ENCODE measurements at regions not wholly inside any gene's neighbourhood (a gene's known extent, or its start where the extent isn't known, plus 50 kb on each side); places are given as distances from the start of the nearest gene placed in this dataset.
"Not testable (repeated sequence)": the region's sequence is repeated elsewhere in the genome, so short reads cannot be mapped to it uniquely, and the experiment has no call there.

GRCh38 chr12:67070604-67071003, 198.6 kb upstream of the CAND1 start:
- CTCF ChIA-PET: no interaction called here
- no peaks in the 10 kb centered on the region for H3K36me3 ChIP-seq (ENCODE audit: control insufficient read depth, insufficient read depth, low read length)
- no peak overlapping the region for H3K4me3 ChIP-seq (ENCODE audit: low read depth in 2 of 2, low read length in 2 of 2)
- H3K27me3 ChIP-seq (ENCODE audit: control insufficient read depth, insufficient read depth, low read length): peaks cover 12% of the 10 kb centered on the region
- no TSS peak for BruUV-seq (replicated peaks)
- no peak for TF ChIP-seq POLR2AphosphoS5 (IDR thresholded peaks at IDR 0.05; ENCODE audit: low read depth, low read length)
- no peak for TF ChIP-seq TCF7L2 (IDR thresholded peaks at IDR 0.05; ENCODE audit: low read depth, low read length)
- TF ChIP-seq SIN3A (IDR thresholded peaks at IDR 0.05; ENCODE audit: borderline replicate concordance, insufficient read depth, low read depth, low read length): no peak
- no peak for TF ChIP-seq CTCF (IDR thresholded peaks at IDR 0.05)
- no peak for TF ChIP-seq REST (IDR thresholded peaks at IDR 0.05; ENCODE audit: insufficient read depth in 1 of 2, low read depth in 2 of 2, low read length in 1 of 2)
- H3K27ac ChIP-seq (ENCODE audit: low read length): no peak overlapping the region
- no peaks in the 10 kb centered on the region for H3K9me3 ChIP-seq (ENCODE audit: control insufficient read depth, insufficient read depth, low read depth, low read length)
- POLR2A ChIA-PET: no interaction called here
- H3K4me1 ChIP-seq (ENCODE audit: control insufficient read depth, insufficient read depth, low read length): no peaks in the 10 kb centered on the region; the same call in 1 of the 2 replicates
- DNase-seq (ENCODE audit: low read depth, low spot score) (no peak), ATAC-seq (no peak)
- intact Hi-C loops (cut with micrococcal nuclease; ENCODE audit: unreplicated experiment): no loop called here
- in situ Hi-C loops (cut with HindIII; ENCODE audit: low pct_unique_long_range_greater_than_20kb, low sequenced_read_pairs): no loop called here

- DNase-seq (ENCODE audit: low read depth, low spot score); BruUV-seq (replicated peaks); in situ Hi-C loops (cut with HindIII; ENCODE audit: low pct_unique_long_range_greater_than_20kb, low sequenced_read_pairs); H3K9me3 ChIP-seq (ENCODE audit: control insufficient read depth, insufficient read depth, low read depth, low read length); H3K36me3 ChIP-seq (ENCODE audit: control insufficient read depth, insufficient read depth, low read length); intact Hi-C loops (cut with micrococcal nuclease; ENCODE audit: unreplicated experiment); CTCF ChIA-PET; POLR2A ChIA-PET; H3K4me3 ChIP-seq (ENCODE audit: low read depth in 2 of 2, low read length in 2 of 2); ATAC-seq; H3K4me1 ChIP-seq (ENCODE audit: control insufficient read depth, insufficient read depth, low read length); H3K27ac ChIP-seq (ENCODE audit: low read length): not testable (repeated sequence)
- peaks cover 13% of the 10 kb centered on the region for H3K27me3 ChIP-seq (ENCODE audit: control insufficient read depth, insufficient read depth, low read length)
Measured at GRCh38 chr12:67072281-67072680, 196.9 kb upstream of the CAND1 start.

GRCh38 chr12:67073336-67073735, 195.8 kb upstream of the CAND1 start:
- no peak for DNase-seq (ENCODE audit: low read depth, low spot score)
- TF ChIP-seq POLR2AphosphoS5 (IDR thresholded peaks at IDR 0.05; ENCODE audit: low read depth, low read length): no peak
- POLR2A ChIA-PET: no interaction called here
- no peak for ATAC-seq
- H3K36me3 ChIP-seq (ENCODE audit: control insufficient read depth, insufficient read depth, low read length): no peaks in the 10 kb centered on the region
- H3K27me3 ChIP-seq (ENCODE audit: control insufficient read depth, insufficient read depth, low read length): peaks cover 10% of the 10 kb centered on the region
- CTCF ChIA-PET: no interaction called here
- in situ Hi-C loops (cut with HindIII; ENCODE audit: low pct_unique_long_range_greater_than_20kb, low sequenced_read_pairs): no loop called here
- intact Hi-C loops (cut with micrococcal nuclease; ENCODE audit: unreplicated experiment): no loop called here
- no peaks in the 10 kb centered on the region; the same call in 1 of the 2 replicates for H3K4me1 ChIP-seq (ENCODE audit: control insufficient read depth, insufficient read depth, low read length)
- H3K27ac ChIP-seq (ENCODE audit: low read length): no peak overlapping the region
- H3K9me3 ChIP-seq (ENCODE audit: control insufficient read depth, insufficient read depth, low read depth, low read length): no peaks in the 10 kb centered on the region
- no peak overlapping the region for H3K4me3 ChIP-seq (ENCODE audit: low read depth in 2 of 2, low read length in 2 of 2)
- BruUV-seq (replicated peaks): no TSS peak

Data from Panc1 (cell line).